ENCODE measurements at regions not wholly inside any gene's neighbourhood (a gene's known extent, or its start where the extent isn't known, plus 50 kb on each side); places are given as distances from the start of the nearest gene placed in this dataset.

- TF ChIP-seq, protein P1, sequence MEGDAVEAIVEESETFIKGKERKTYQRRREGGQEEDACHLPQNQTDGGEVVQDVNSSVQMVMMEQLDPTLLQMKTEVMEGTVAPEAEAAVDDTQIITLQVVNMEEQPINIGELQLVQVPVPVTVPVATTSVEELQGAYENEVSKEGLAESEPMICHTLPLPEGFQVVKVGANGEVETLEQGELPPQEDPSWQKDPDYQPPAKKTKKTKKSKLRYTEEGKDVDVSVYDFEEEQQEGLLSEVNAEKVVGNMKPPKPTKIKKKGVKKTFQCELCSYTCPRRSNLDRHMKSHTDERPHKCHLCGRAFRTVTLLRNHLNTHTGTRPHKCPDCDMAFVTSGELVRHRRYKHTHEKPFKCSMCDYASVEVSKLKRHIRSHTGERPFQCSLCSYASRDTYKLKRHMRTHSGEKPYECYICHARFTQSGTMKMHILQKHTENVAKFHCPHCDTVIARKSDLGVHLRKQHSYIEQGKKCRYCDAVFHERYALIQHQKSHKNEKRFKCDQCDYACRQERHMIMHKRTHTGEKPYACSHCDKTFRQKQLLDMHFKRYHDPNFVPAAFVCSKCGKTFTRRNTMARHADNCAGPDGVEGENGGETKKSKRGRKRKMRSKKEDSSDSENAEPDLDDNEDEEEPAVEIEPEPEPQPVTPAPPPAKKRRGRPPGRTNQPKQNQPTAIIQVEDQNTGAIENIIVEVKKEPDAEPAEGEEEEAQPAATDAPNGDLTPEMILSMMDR (CRISPR knock-in tag; IDR thresholded peaks at IDR 0.05): no peak
- no peak for TF ChIP-seq SP1 (IDR thresholded peaks at IDR 0.05)
- no peak for TF ChIP-seq SP1 (CRISPR knock-in tag; IDR thresholded peaks at IDR 0.05)
- no peak for TF ChIP-seq ZNF530 (CRISPR knock-in tag; IDR thresholded peaks at IDR 0.05; ENCODE audit: low read depth)
- no peak for TF ChIP-seq RFXANK (CRISPR knock-in tag; IDR thresholded peaks at IDR 0.05)
- TF ChIP-seq ZNF609 (CRISPR knock-in tag; IDR thresholded peaks at IDR 0.05; ENCODE audit: borderline replicate concordance): no peak
- no peak for TF ChIP-seq POLR2A (IDR thresholded peaks at IDR 0.05; ENCODE audit: insufficient read depth in 1 of 2, low read depth in 2 of 2, low read length in 2 of 2)
- no peak for TF ChIP-seq ZSCAN21 (CRISPR knock-in tag; IDR thresholded peaks at IDR 0.05; ENCODE audit: borderline replicate concordance)
- TF ChIP-seq KDM4B (CRISPR knock-in tag; IDR thresholded peaks at IDR 0.05): no peak
- TF ChIP-seq SOX13 (IDR thresholded peaks at IDR 0.05): no peak
- no peak for TF ChIP-seq SOX13 (CRISPR knock-in tag; conservative IDR thresholded peaks at IDR 0.05 in 1 of 2, IDR thresholded peaks at IDR 0.05 in 1 of 2)
Observed at GRCh38 chr7:156096771-156097538, 284.7 kb upstream of the SHH start.

Measured in HepG2 (cell line).